Stimulated activated naive CD8-positive, alpha-beta T cell treated with anti-CD3 and anti-CD28 coated beads, Interleukin-15, Interleukin-2, amounts not matched to agents 100 ng/mL and 50 ng/mL, for 24 hours (primary cell): ENCODE measurements at regions not wholly inside any gene's neighbourhood (a gene's known extent, or its start where the extent isn't known, plus 50 kb on each side); places are given as distances from the start of the nearest gene placed in this dataset.

ENCODE experiments used
- H3K27ac Mint-ChIP-seq: one replicate; pipeline ENCODE4 v1.8.0; 2021; ENCODE audit warnings: mild to moderate bottlenecking, mixed read lengths
- H3K27me3 Mint-ChIP-seq: one replicate; pipeline ENCODE4 v1.8.0; 2021; ENCODE audit warnings: mixed read lengths
- H3K36me3 Mint-ChIP-seq: one replicate; pipeline ENCODE4 v1.8.0; 2021; ENCODE audit warnings: low read depth, mixed read lengths
- H3K4me1 Mint-ChIP-seq: one replicate; pipeline ENCODE4 v1.8.0; 2021; ENCODE audit warnings: low read depth, mixed read lengths
- H3K4me3 Mint-ChIP-seq: one replicate; pipeline ENCODE4 v1.8.0; 2021; ENCODE audit warnings: mild to moderate bottlenecking, mixed read lengths
- H3K9me3 Mint-ChIP-seq: one replicate; pipeline ENCODE4 v1.8.0; 2021; ENCODE audit warnings: mixed read lengths

GRCh38 chr11:34750692-34751405, 130.0 kb downstream of the EHF start:
- H3K27ac Mint-ChIP-seq = no peak overlapping the region
- no peaks in the 10 kb centered on the region for H3K4me1 Mint-ChIP-seq
- no peaks in the 10 kb centered on the region for H3K36me3 Mint-ChIP-seq
- H3K9me3 Mint-ChIP-seq = no peaks in the 10 kb centered on the region
- peaks cover 16% of the 10 kb centered on the region for H3K27me3 Mint-ChIP-seq
- H3K4me3 Mint-ChIP-seq = no peak overlapping the region

- Mint-ChIP-seq H3K36me3 (no peaks in the 10 kb centered on the region), H3K27me3 (peaks cover 11% of the 10 kb centered on the region), H3K27ac (no peak overlapping the region), H3K4me3 (no peak overlapping the region), H3K9me3 (no peaks in the 10 kb centered on the region), H3K4me1 (no peaks in the 10 kb centered on the region)
Measured at GRCh38 chr11:34749666-34750659, 129.1 kb downstream of the EHF start.

GRCh38 chr11:34748036-34748435, 127.1 kb downstream of the EHF start:
- Mint-ChIP-seq H3K27me3 (peaks cover 11% of the 10 kb centered on the region), H3K27ac (no peak overlapping the region), H3K4me1 (no peaks in the 10 kb centered on the region), H3K36me3 (no peaks in the 10 kb centered on the region), H3K9me3 (no peaks in the 10 kb centered on the region), H3K4me3 (no peak overlapping the region)

- Mint-ChIP-seq H3K4me3 (no peak overlapping the region), H3K27me3 (peaks cover 11% of the 10 kb centered on the region), H3K9me3 (no peaks in the 10 kb centered on the region), H3K36me3 (no peaks in the 10 kb centered on the region), H3K27ac (no peak overlapping the region), H3K4me1 (no peaks in the 10 kb centered on the region)
Measured at GRCh38 chr11:34747251-34747650, 126.4 kb downstream of the EHF start.

GRCh38 chr11:34745195-34745594, 124.3 kb downstream of the EHF start:
- H3K27me3 Mint-ChIP-seq = peaks cover 12% of the 10 kb centered on the region
- no peak overlapping the region for H3K27ac Mint-ChIP-seq
- H3K4me1 Mint-ChIP-seq = no peaks in the 10 kb centered on the region
- no peaks in the 10 kb centered on the region for H3K9me3 Mint-ChIP-seq
- no peak overlapping the region for H3K4me3 Mint-ChIP-seq
- no peaks in the 10 kb centered on the region for H3K36me3 Mint-ChIP-seq

GRCh38 chr11:34744511-34744910, 123.6 kb downstream of the EHF start:
- Mint-ChIP-seq H3K27me3 (peaks cover 18% of the 10 kb centered on the region), H3K9me3 (no peaks in the 10 kb centered on the region), H3K36me3 (no peaks in the 10 kb centered on the region), H3K4me1 (no peaks in the 10 kb centered on the region), H3K27ac (no peak overlapping the region), H3K4me3 (no peak overlapping the region)

GRCh38 chr11:34738237-34738636, 117.3 kb downstream of the EHF start:
- Mint-ChIP-seq H3K27ac (no peak overlapping the region), H3K4me1 (no peaks in the 10 kb centered on the region), H3K4me3 (no peak overlapping the region), H3K36me3 (no peaks in the 10 kb centered on the region), H3K9me3 (no peaks in the 10 kb centered on the region), H3K27me3 (peaks cover 46% of the 10 kb centered on the region)

- Mint-ChIP-seq H3K4me3 (no peak overlapping the region), H3K27ac (no peak overlapping the region), H3K36me3 (no peaks in the 10 kb centered on the region), H3K9me3 (no peaks in the 10 kb centered on the region), H3K27me3 (peaks cover 46% of the 10 kb centered on the region), H3K4me1 (no peaks in the 10 kb centered on the region)
Measured at GRCh38 chr11:34732831-34733230, 111.9 kb downstream of the EHF start.

- peaks cover 36% of the 10 kb centered on the region for H3K27me3 Mint-ChIP-seq
- H3K4me1 Mint-ChIP-seq = no peaks in the 10 kb centered on the region
- H3K9me3 Mint-ChIP-seq = no peaks in the 10 kb centered on the region
- no peak overlapping the region for H3K27ac Mint-ChIP-seq
- no peak overlapping the region for H3K4me3 Mint-ChIP-seq
- no peaks in the 10 kb centered on the region for H3K36me3 Mint-ChIP-seq
Measured at GRCh38 chr11:34731603-34732002, 110.7 kb downstream of the EHF start.

- Mint-ChIP-seq H3K4me3 (no peak overlapping the region), H3K27me3 (peaks cover 34% of the 10 kb centered on the region), H3K9me3 (no peaks in the 10 kb centered on the region), H3K36me3 (no peaks in the 10 kb centered on the region), H3K4me1 (no peaks in the 10 kb centered on the region), H3K27ac (no peak overlapping the region)
Measured at GRCh38 chr11:34730544-34731295, 109.8 kb downstream of the EHF start.

GRCh38 chr11:34728609-34729008, 107.7 kb downstream of the EHF start:
- Mint-ChIP-seq H3K4me1 (no peaks in the 10 kb centered on the region), H3K9me3 (peaks cover 3% of the 10 kb centered on the region), H3K36me3 (no peaks in the 10 kb centered on the region), H3K27me3 (peaks cover 26% of the 10 kb centered on the region), H3K27ac (no peak overlapping the region), H3K4me3 (no peak overlapping the region)

- Mint-ChIP-seq H3K4me3 (no peak overlapping the region), H3K4me1 (no peaks in the 10 kb centered on the region), H3K27me3 (peaks cover 22% of the 10 kb centered on the region), H3K27ac (no peak overlapping the region), H3K9me3 (peaks cover 3% of the 10 kb centered on the region), H3K36me3 (no peaks in the 10 kb centered on the region)
Measured at GRCh38 chr11:34727228-34727737, 106.4 kb downstream of the EHF start.

GRCh38 chr11:34724973-34725372, 104.1 kb downstream of the EHF start:
- Mint-ChIP-seq H3K36me3 (no peaks in the 10 kb centered on the region), H3K4me3 (no peak overlapping the region), H3K9me3 (peaks cover 3% of the 10 kb centered on the region), H3K27me3 (peaks cover 20% of the 10 kb centered on the region), H3K4me1 (no peaks in the 10 kb centered on the region), H3K27ac (no peak overlapping the region)

GRCh38 chr11:34721646-34722045, 100.8 kb downstream of the EHF start:
- peaks cover 5% of the 10 kb centered on the region for H3K27me3 Mint-ChIP-seq
- H3K27ac Mint-ChIP-seq = no peak overlapping the region
- no peak overlapping the region for H3K4me3 Mint-ChIP-seq
- no peaks in the 10 kb centered on the region for H3K4me1 Mint-ChIP-seq
- H3K9me3 Mint-ChIP-seq = peaks cover 3% of the 10 kb centered on the region
- no peaks in the 10 kb centered on the region for H3K36me3 Mint-ChIP-seq
